ENCODE measurements at regions not wholly inside any gene's neighbourhood (a gene's known extent, or its start where the extent isn't known, plus 50 kb on each side); places are given as distances from the start of the nearest gene placed in this dataset.

DNA sequence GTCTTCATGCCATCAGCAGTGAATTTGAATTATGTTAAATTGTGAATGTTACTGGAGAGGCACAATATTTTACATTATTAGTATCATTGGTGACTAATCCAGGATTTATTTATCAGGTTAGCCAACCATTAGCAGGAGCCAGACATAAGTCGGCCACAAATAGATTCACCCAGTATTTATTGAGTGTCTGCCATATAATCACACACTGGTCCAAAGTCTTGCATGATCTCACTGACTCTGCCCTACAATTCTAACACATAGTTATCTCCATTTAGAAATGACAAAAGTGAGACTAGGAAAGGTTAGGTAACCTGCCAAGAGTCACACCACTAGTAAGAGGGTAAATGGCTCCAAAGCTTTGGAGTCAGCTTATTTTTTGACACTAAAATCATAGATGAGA, 179.6 kb downstream of the BLID start:
- no peaks in the 10 kb centered on the region for H3F3A ChIP-seq (ENCODE audit: insufficient read depth, low read length, poor library complexity, severe bottlenecking)
- no peak overlapping the region for H3K4me2 ChIP-seq (ENCODE audit: low read length)
- H3K27ac ChIP-seq (ENCODE audit: low read length): no peak overlapping the region
- H3K9ac ChIP-seq (ENCODE audit: low read length): no peak overlapping the region
- H4K20me1 ChIP-seq (ENCODE audit: insufficient read depth): no peaks in the 10 kb centered on the region
- H2AFZ ChIP-seq (ENCODE audit: low read depth, low read length): no peak overlapping the region
- no peaks in the 10 kb centered on the region for H3K36me3 ChIP-seq (ENCODE audit: insufficient read depth, low read length)
- no peaks in the 10 kb centered on the region for H3K9me3 ChIP-seq (ENCODE audit: low read length)
- H3K4me3 ChIP-seq (ENCODE audit: low read length): no peak overlapping the region
- H3K79me2 ChIP-seq (replicated peaks; ENCODE audit: insufficient read depth, low read length): no peaks in the 10 kb centered on the region
- H3K27me3 ChIP-seq (ENCODE audit: insufficient read depth, low read depth, low read length): no peaks in the 10 kb centered on the region
- H3K9me2 ChIP-seq (ENCODE audit: insufficient read depth, low read length): no peaks in the 10 kb centered on the region
- no peak for TF ChIP-seq MXI1 (conservative IDR thresholded peaks at IDR 0.05; ENCODE audit: poor library complexity, severe bottlenecking)
- TF ChIP-seq TAF1 (IDR thresholded peaks at IDR 0.05; ENCODE audit: low read depth): no peak
- no peak for TF ChIP-seq RAD21 (conservative IDR thresholded peaks at IDR 0.05)
- TF ChIP-seq EZH2 (IDR thresholded peaks at IDR 0.05; ENCODE audit: borderline replicate concordance, insufficient read depth, low read length, poor library complexity, severe bottlenecking): no peak
- TF ChIP-seq EP300 (conservative IDR thresholded peaks at IDR 0.05; ENCODE audit: poor library complexity, severe bottlenecking): no peak
- TF ChIP-seq POLR2AphosphoS5 (IDR thresholded peaks at IDR 0.05): no peak
- no peak for TF ChIP-seq SMC3 (conservative IDR thresholded peaks at IDR 0.05; ENCODE audit: poor library complexity)
- no peak for TF ChIP-seq CTCF (IDR thresholded peaks at IDR 0.05; ENCODE audit: poor library complexity, severe bottlenecking)
- TF ChIP-seq REST (IDR thresholded peaks at IDR 0.05; ENCODE audit: borderline replicate concordance): no peak

- H3K79me2 ChIP-seq (replicated peaks; ENCODE audit: insufficient read depth, low read length): no peaks in the 10 kb centered on the region
- H4K20me1 ChIP-seq (ENCODE audit: insufficient read depth): no peaks in the 10 kb centered on the region
- H3K4me2 ChIP-seq (ENCODE audit: low read length): no peak overlapping the region
- H3K9me2 ChIP-seq (ENCODE audit: insufficient read depth, low read length): no peaks in the 10 kb centered on the region
- H3K4me3 ChIP-seq (ENCODE audit: low read length): no peak overlapping the region
- H3K27me3 ChIP-seq (ENCODE audit: insufficient read depth, low read depth, low read length): no peaks in the 10 kb centered on the region
- no peak overlapping the region for H3K27ac ChIP-seq (ENCODE audit: low read length)
- TF ChIP-seq TAF1 (IDR thresholded peaks at IDR 0.05; ENCODE audit: low read depth) (no peak), CTCF (IDR thresholded peaks at IDR 0.05; ENCODE audit: poor library complexity, severe bottlenecking) (no peak), MXI1 (conservative IDR thresholded peaks at IDR 0.05; ENCODE audit: poor library complexity, severe bottlenecking) (no peak), EP300 (conservative IDR thresholded peaks at IDR 0.05; ENCODE audit: poor library complexity, severe bottlenecking) (no peak), REST (IDR thresholded peaks at IDR 0.05; ENCODE audit: borderline replicate concordance) (no peak), POLR2AphosphoS5 (IDR thresholded peaks at IDR 0.05) (no peak), RAD21 (conservative IDR thresholded peaks at IDR 0.05) (no peak), SMC3 (conservative IDR thresholded peaks at IDR 0.05; ENCODE audit: poor library complexity) (no peak), EZH2 (IDR thresholded peaks at IDR 0.05; ENCODE audit: borderline replicate concordance, insufficient read depth, low read length, poor library complexity, severe bottlenecking) (no peak)
- H2AFZ ChIP-seq (ENCODE audit: low read depth, low read length): no peak overlapping the region
- no peaks in the 10 kb centered on the region for H3K9me3 ChIP-seq (ENCODE audit: low read length)
- no peaks in the 10 kb centered on the region for H3K36me3 ChIP-seq (ENCODE audit: insufficient read depth, low read length)
- peaks cover 3% of the 10 kb centered on the region for H3F3A ChIP-seq (ENCODE audit: insufficient read depth, low read length, poor library complexity, severe bottlenecking)
- no peak overlapping the region for H3K9ac ChIP-seq (ENCODE audit: low read length)
Measured at GRCh38 chr11:121933694-121934093, 182.3 kb downstream of the BLID start.

Data from neural cell (in vitro differentiated cells).